H1 (cell line): ENCODE measurements at regions not wholly inside any gene's neighbourhood (a gene's known extent, or its start where the extent isn't known, plus 50 kb on each side); places are given as distances from the start of the nearest gene placed in this dataset.

Source experiments
- CTCF ChIA-PET: fragments of 300-600 bp; sonication (Branson Sonifier 250); formaldehyde crosslinking; loops from one replicate; lab custom pipeline; 2021; ENCODE audit not compliant: partially characterized antibody; lab: Charles Lee
- POLR2A ChIA-PET: fragments of 300-600 bp; sonication (Branson Sonifier 250); formaldehyde crosslinking; loops from one replicate; lab custom pipeline; 2021; ENCODE audit warnings: inconsistent platforms; ENCODE audit not compliant: partially characterized antibody; lab: Charles Lee
- DNase-seq, 2 experiments: peaks; one replicate each; pipeline versions ENCODE4 v3.0.0 to v3.0.0-alpha.2; 2010 to 2022; ENCODE audit warnings: low spot score in 2 of 2, low read depth in 1 of 2, mixed read lengths in 1 of 2
- FAIRE-seq: peaks from 2 replicates; lab custom pipeline; 2011; peaks lifted over from hg19 to GRCh38; lab: Jason Lieb, UNC
- H2AFZ ChIP-seq: 2 replicates; pipeline ENCODE4 v1.8.1; 2012; ENCODE audit warnings: low read length, inconsistent platforms
- H2AK5ac ChIP-seq: 2 replicates; pipeline ENCODE4 v1.6.1; 2013; ENCODE audit warnings: low read depth, low read length
- H2BK120ac ChIP-seq: replicated peaks from 2 replicates; pipeline ENCODE3; 2013; ENCODE audit warnings: low read depth, low read length, inconsistent platforms
- H2BK12ac ChIP-seq: 2 replicates; pipeline ENCODE4 v1.6.1; 2013; ENCODE audit warnings: low read depth, low read length
- H2BK15ac ChIP-seq: 2 replicates; pipeline ENCODE4 v1.6.1; 2013; ENCODE audit warnings: low read length
- H2BK20ac ChIP-seq: 2 replicates; pipeline ENCODE4 v1.6.1; 2013; ENCODE audit warnings: low read length
- H2BK5ac ChIP-seq: 2 replicates; pipeline ENCODE4 v1.6.1; 2013; ENCODE audit warnings: low read depth, low read length
- H3K14ac ChIP-seq: 2 replicates; pipeline ENCODE4 v1.6.1; 2013; ENCODE audit warnings: inconsistent platforms; ENCODE audit not compliant: insufficient read length
- H3K18ac ChIP-seq: 2 replicates; pipeline ENCODE4 v1.6.1; 2013; ENCODE audit warnings: low read length; ENCODE audit errors: extremely low read depth
- H3K23ac ChIP-seq: 2 replicates; pipeline ENCODE4 v1.6.1; 2013; ENCODE audit warnings: inconsistent platforms; ENCODE audit not compliant: insufficient read length
- H3K23me2 ChIP-seq: 2 replicates; pipeline ENCODE4 v1.6.1; 2013; ENCODE audit warnings: low read depth, low read length
- H3K27ac ChIP-seq: 2 replicates; pipeline ENCODE4 v1.6.1; 2011; ENCODE audit warnings: low read depth, low read length, inconsistent platforms
- H3K27me3 ChIP-seq, 4 experiments: replicated peaks in 1 of 4; 1 replicate in 1 of 4; 2 replicates in 3 of 4; pipeline versions ENCODE4 v1.6.1 to v1.8.1; 2011 to 2013; ENCODE audit warnings: low read length in 3 of 4, mild to moderate bottlenecking in 3 of 4, inconsistent platforms in 2 of 4, mixed read lengths in 2 of 4, moderate library complexity in 1 of 4; ENCODE audit not compliant: control insufficient read depth in 3 of 4, insufficient read depth in 3 of 4; ENCODE audit errors: extremely low read depth in 1 of 4
- H3K36me3 ChIP-seq, 4 experiments: 2 replicates each; pipeline versions ENCODE4 v1.6.1 to v1.8.1; 2011 to 2013; ENCODE audit warnings: mild to moderate bottlenecking in 4 of 4, low read length in 3 of 4, moderate library complexity in 2 of 4, control low read depth in 1 of 4, inconsistent platforms in 1 of 4; ENCODE audit not compliant: insufficient read depth in 4 of 4, control insufficient read depth in 2 of 4
- H3K4ac ChIP-seq: replicated peaks from 2 replicates; pipeline ENCODE3; 2013; ENCODE audit warnings: low read length, low read depth, mixed read lengths, inconsistent platforms; ENCODE audit not compliant: insufficient read length
- H3K4me1 ChIP-seq, 4 experiments: replicated peaks in 1 of 4; 1 replicate in 1 of 4; 2 replicates in 3 of 4; pipeline versions ENCODE4 v1.6.1 to v1.8.1; 2011 to 2013; ENCODE audit warnings: low read length in 3 of 4, inconsistent platforms in 2 of 4, mixed read lengths in 1 of 4; ENCODE audit not compliant: insufficient read depth in 4 of 4, control insufficient read depth in 3 of 4
- H3K4me2 ChIP-seq, 2 experiments: 2 replicates each; pipeline versions ENCODE4 v1.6.1 to v1.8.1; 2011 to 2013; ENCODE audit warnings: low read depth in 2 of 2, low read length in 2 of 2, control low read depth in 1 of 2, inconsistent platforms in 1 of 2, mild to moderate bottlenecking in 1 of 2; ENCODE audit not compliant: insufficient read depth in 1 of 2
- H3K4me3 ChIP-seq, 4 experiments: fragments of 200-600, 300-600 bp in 1 of 4; sonication (generic), shearing (Covaris generic), sonication (Bioruptor Twin) in 1 of 4; 2 replicates each; pipeline versions ENCODE4 v1.5.1 to v1.8.1; 2011 to 2016; ENCODE audit warnings: low read length in 4 of 4, low read depth in 3 of 4, control low read depth in 2 of 4, inconsistent platforms in 2 of 4, mild to moderate bottlenecking in 2 of 4, mixed read lengths in 1 of 4, moderate library complexity in 1 of 4; ENCODE audit not compliant: insufficient read depth in 2 of 4; ENCODE audit errors: extremely low read depth in 1 of 4
- H3K56ac ChIP-seq: replicated peaks from 2 replicates; pipeline ENCODE3; 2013; ENCODE audit warnings: low read depth, mild to moderate bottlenecking, mixed read lengths, low read length, inconsistent platforms; ENCODE audit not compliant: insufficient read length
- H3K79me1 ChIP-seq: 2 replicates; pipeline ENCODE4 v1.6.1; 2013; ENCODE audit warnings: low read depth, low read length, control low read depth
- H3K79me2 ChIP-seq, 2 experiments: 2 replicates each; pipeline versions ENCODE4 v1.6.1 to v1.8.1; 2012 to 2013; ENCODE audit warnings: low read length in 2 of 2, mild to moderate bottlenecking in 2 of 2, inconsistent platforms in 1 of 2; ENCODE audit not compliant: insufficient read depth in 2 of 2, control insufficient read depth in 1 of 2
- H3K9ac ChIP-seq, 4 experiments: replicated peaks in 1 of 4; 1 replicate in 1 of 4; 2 replicates in 3 of 4; pipeline versions ENCODE4 v1.6.1 to v1.8.1; 2011 to 2013; ENCODE audit warnings: low read depth in 3 of 4, low read length in 3 of 4, control low read depth in 2 of 4, mild to moderate bottlenecking in 2 of 4, moderate library complexity in 2 of 4, inconsistent platforms in 1 of 4; ENCODE audit errors: extremely low read depth in 1 of 4
- H3K9me3 ChIP-seq, 2 experiments: 2 replicates each; pipeline versions ENCODE4 v1.6.1 to v1.8.1; 2012 to 2013; ENCODE audit warnings: mild to moderate bottlenecking in 2 of 2, moderate library complexity in 2 of 2, control low read depth in 1 of 2, inconsistent platforms in 1 of 2, low read depth in 1 of 2, low read length in 1 of 2, mixed read lengths in 1 of 2; ENCODE audit not compliant: insufficient read depth in 2 of 2
- H4K20me1 ChIP-seq, 2 experiments: replicated peaks in 1 of 2; 2 replicates each; pipeline versions ENCODE3 to v1.8.1; 2011 to 2013; ENCODE audit warnings: inconsistent platforms in 2 of 2, low read length in 2 of 2, mild to moderate bottlenecking in 1 of 2; ENCODE audit not compliant: insufficient read depth in 2 of 2, control insufficient read depth in 1 of 2
- H4K5ac ChIP-seq: 2 replicates; pipeline ENCODE4 v1.6.1; 2013; ENCODE audit warnings: low read length, low read depth, mixed read lengths, inconsistent platforms; ENCODE audit not compliant: insufficient read length
- H4K8ac ChIP-seq: 2 replicates; pipeline ENCODE4 v1.8.0; 2013; ENCODE audit warnings: mild to moderate bottlenecking, moderate library complexity, low read length, inconsistent platforms; ENCODE audit not compliant: insufficient read depth; ENCODE audit errors: extremely low read depth
- H4K91ac ChIP-seq: replicated peaks from 2 replicates; pipeline ENCODE3; 2013; ENCODE audit warnings: low read length, mixed read lengths, inconsistent platforms; ENCODE audit not compliant: insufficient read length
- ATF3 ChIP-seq: IDR thresholded peaks from 2 replicates; pipeline ENCODE4 v1.6.1; 2011; ENCODE audit warnings: low read depth, mild to moderate bottlenecking, low read length; ENCODE audit not compliant: insufficient read depth
- CREB1 ChIP-seq: IDR thresholded peaks from 2 replicates; pipeline ENCODE4 v1.6.1; 2012; ENCODE audit warnings: inconsistent platforms
- GTF2F1 ChIP-seq: IDR thresholded peaks from 2 replicates; pipeline ENCODE4 v1.6.1; 2012; ENCODE audit warnings: low read depth, low read length, improper control_type of control experiment, borderline replicate concordance
- HDAC2 ChIP-seq, 2 experiments: fragments of 300-600 bp in 1 of 2; sonication (generic) in 1 of 2; IDR thresholded peaks; 2 replicates each; pipeline ENCODE4 v1.6.1; 2011 to 2012; ENCODE audit warnings: low read depth in 2 of 2, low read length in 2 of 2, mild to moderate bottlenecking in 2 of 2, moderate library complexity in 2 of 2, borderline replicate concordance in 1 of 2, inconsistent platforms in 1 of 2
- KDM4A ChIP-seq: IDR thresholded peaks from one replicate; pipeline ENCODE4 v1.7.1; 2012; ENCODE audit warnings: low read depth, mild to moderate bottlenecking, moderate library complexity, low read length, inconsistent platforms; ENCODE audit not compliant: severe bottlenecking
- POU5F1 ChIP-seq: IDR thresholded peaks from 2 replicates; pipeline ENCODE4 v1.6.1; 2011; ENCODE audit warnings: low read depth, mild to moderate bottlenecking, low read length, moderate library complexity
- SAP30 ChIP-seq: fragments of 300-600 bp; sonication (generic); IDR thresholded peaks from 2 replicates; pipeline ENCODE4 v1.7.1; 2012; ENCODE audit warnings: low read length, moderate library complexity, mild to moderate bottlenecking, inconsistent platforms; ENCODE audit not compliant: insufficient read depth, insufficient replicate concordance
- SIRT6 ChIP-seq: IDR thresholded peaks from one replicate; pipeline ENCODE4 v1.7.1; 2012; ENCODE audit warnings: low read length, inconsistent platforms
- SP2 ChIP-seq: IDR thresholded peaks from 2 replicates; pipeline ENCODE4 v1.6.1; 2012; ENCODE audit warnings: mild to moderate bottlenecking, low read length, inconsistent platforms
- SP4 ChIP-seq: IDR thresholded peaks from 2 replicates; pipeline ENCODE4 v1.6.1; 2012; ENCODE audit warnings: low read length, inconsistent platforms
- TCF12 ChIP-seq: IDR thresholded peaks from 2 replicates; pipeline ENCODE4 v1.6.1; 2011; ENCODE audit warnings: low read depth, mild to moderate bottlenecking, low read length
- WGBS, 2 experiments: shearing (Covaris generic) in 1 of 2; methylation state at CpG; one replicate each; pipeline versions ENCODE4 v1.1.6 to v1.1.7; 2013 to 2015; ENCODE audit warnings: low lambda C conversion rate in 2 of 2, mixed read lengths in 2 of 2, inconsistent platforms in 1 of 2, low coverage in 1 of 2, missing lambda C conversion rate in 1 of 2; ENCODE audit not compliant: insufficient replicate concordance in 2 of 2, insufficient coverage in 1 of 2, insufficient read length in 1 of 2; ENCODE audit errors: extremely low coverage in 1 of 2, missing lambda C conversion rate in 1 of 2; 5-methylcytosine and 5-hydroxymethylcytosine counted together

- Histone ChIP-seq H3K23ac (no peak overlapping the region), H3K4me1 (no peaks in the 10 kb centered on the region; a peak in 1 of 7 replicates), H3K4ac (no peak overlapping the region), H2AFZ (0 out of 2 replicates have a peak overlapping the region, but pooled peaks have one; percentile 38), H2BK120ac (no peak overlapping the region), H3K4me3 (no peak overlapping the region), H3K18ac (no peak overlapping the region), H4K5ac (no peak overlapping the region), H3K27me3 (no peaks in the 10 kb centered on the region), H4K8ac (no peak overlapping the region), H3K14ac (no peak overlapping the region), H3K79me1 (no peaks in the 10 kb centered on the region), H3K27ac (no peak overlapping the region), H2BK20ac (no peak overlapping the region), H2BK5ac (no peak overlapping the region), H4K91ac (no peak overlapping the region), H3K23me2 (no peaks in the 10 kb centered on the region), H2BK15ac (no peak overlapping the region), H3K56ac (no peak overlapping the region), H3K36me3 (no peaks in the 10 kb centered on the region), H2AK5ac (no peak overlapping the region), H4K20me1 (no peaks in the 10 kb centered on the region), H3K4me2 (no peak overlapping the region), H2BK12ac (no peak overlapping the region), H3K79me2 (no peaks in the 10 kb centered on the region), H3K9ac (no peak overlapping the region), H3K9me3 (no peaks in the 10 kb centered on the region)
- POLR2A ChIA-PET: no interaction called here
- CTCF ChIA-PET: interaction anchor here (1.1 kb wide), 1 partner anchor 10 kb away, joined by 3 read pairs; no protein-coding TSS in a partner anchor
- FAIRE-seq: no peak
- no peak for DNase-seq
- WGBS, 2 experiments: 94% methylated on average over 5 of the region's 5 CpGs; no CpG with 5 or more reads in 1 of the 2 experiments
- TF ChIP-seq KDM4A (no peak), HDAC2 (IDR thresholded peaks at IDR 0.05; ENCODE audit: borderline replicate concordance in 1 of 2, low read depth in 2 of 2, low read length in 2 of 2) (no peak), GTF2F1 (no peak), SAP30 (no peak), SP4 (no peak), SIRT6 (no peak), SP2 (no peak), CREB1 (no peak), ATF3 (no peak), POU5F1 (no peak), TCF12 (no peak)
Observed at GRCh38 chr5:56516441-56516840, 283.3 kb upstream of the ANKRD55 start.
